Colonic mucosa (tissue), 4 donors: ENCODE measurements at regions not wholly inside any gene's neighbourhood (a gene's known extent, or its start where the extent isn't known, plus 50 kb on each side); places are given as distances from the start of the nearest gene placed in this dataset. TPM values are rescaled to one million over a fixed set of nuclear protein-coding genes. Genes with fewer than 3 reads are reported as not detected.
"Not testable (repeated sequence)": the region's sequence is repeated elsewhere in the genome, so short reads cannot be mapped to it uniquely, and the experiment has no call there.

ENCODE experiments used
- DNase-seq: peaks from one replicate; pipeline ENCODE4 v3.0.0-alpha.2; 2020
- H3K27ac ChIP-seq: fragments of 200-600 bp; one replicate; pipeline ENCODE4 v1.8.0; 2021
- H3K27me3 ChIP-seq: fragments of 200-600 bp; one replicate; pipeline ENCODE4 v1.8.0; 2021
- H3K36me3 ChIP-seq: fragments of 200-600 bp; one replicate; pipeline ENCODE4 v1.8.0; 2021
- H3K4me1 ChIP-seq: fragments of 200-600 bp; one replicate; pipeline ENCODE4 v1.8.0; 2021; ENCODE audit warnings: mild to moderate bottlenecking
- H3K4me3 ChIP-seq: fragments of 200-600 bp; one replicate; pipeline ENCODE4 v1.8.0; 2021
- H3K9ac ChIP-seq, 2 donors: one replicate each; pipeline ENCODE4 v1.7.0; 2013; ENCODE audit warnings: control low read depth in 2 of 2, low read depth in 2 of 2, low read length in 2 of 2
- H3K9me3 ChIP-seq: fragments of 200-600 bp; one replicate; pipeline ENCODE4 v1.8.0; 2021
- intact Hi-C: fragments of 100-400 bp; cut with DNase I; formaldehyde crosslinking; loops from one replicate; pipeline ENCODE4 v1.14.1; 2022
- microRNA-seq: library from miRNA; unstranded; fragments of <30 nt; microRNA quantifications from one replicate; pipeline ENCODE4, GENCODE V29; 2019
- donor health status: healthy.
- donor health status: DM: no; HTN: no; CAD: no.
- donor health status: DM: no; HTN: no; CAD: no.

DNA sequence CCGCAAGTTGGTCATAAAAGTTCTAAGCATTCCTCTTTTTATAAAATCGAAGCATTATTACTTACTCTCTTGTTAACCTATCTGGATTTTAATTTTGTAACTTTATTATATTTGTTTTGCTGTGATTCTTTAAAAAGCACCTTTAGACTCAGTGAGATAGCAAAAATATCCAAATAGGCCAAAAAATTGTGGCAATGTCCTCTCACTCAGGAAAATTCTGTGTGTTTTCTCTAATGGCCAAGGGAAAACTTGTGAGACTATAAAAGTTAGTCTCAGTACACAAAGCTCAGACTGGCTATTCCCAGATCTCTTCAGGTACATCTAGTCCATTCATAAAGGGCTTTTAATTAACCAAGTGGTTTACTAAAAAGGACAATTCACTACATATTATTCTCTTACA, 386.4 kb downstream of the OR4F29 start, which contains the start of gene OR4F5:
Gene OR4F5 (plus strand): TSS at position 301 of the 400 bp plus-strand sequence.
- H3K4me3 ChIP-seq, intact Hi-C loops, H3K4me1 ChIP-seq, H3K9me3 ChIP-seq, H3K27ac ChIP-seq, DNase-seq, H3K36me3 ChIP-seq, H3K27me3 ChIP-seq, H3K9ac ChIP-seq: not testable (repeated sequence)

DNA sequence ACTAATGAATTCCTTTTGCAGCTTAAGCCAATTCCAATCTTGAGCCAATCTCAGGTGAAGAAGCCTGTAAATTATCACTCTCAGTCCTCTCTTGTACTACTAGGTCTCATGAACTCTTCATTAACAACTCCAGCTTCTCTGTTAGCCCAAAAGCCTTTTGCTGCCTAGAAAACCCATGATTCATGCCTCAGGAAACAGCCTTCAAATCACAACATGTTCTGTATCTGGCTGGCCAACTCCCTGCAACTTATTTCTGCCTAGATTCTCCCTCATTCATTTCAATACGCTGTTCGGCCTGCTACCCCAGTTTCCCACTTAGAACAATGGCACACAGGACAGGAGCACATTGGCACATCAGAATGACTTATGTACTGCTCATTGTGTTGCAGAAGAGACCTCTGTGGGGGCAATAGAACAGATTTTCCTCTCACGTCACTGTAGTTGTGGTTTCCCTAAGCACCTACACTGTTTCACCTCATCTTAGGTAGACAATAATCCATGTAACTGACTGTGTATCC, 395.4 kb downstream of the OR4F29 start:
- H3K27ac ChIP-seq, H3K9me3 ChIP-seq, DNase-seq, H3K36me3 ChIP-seq, H3K4me3 ChIP-seq, H3K4me1 ChIP-seq, H3K27me3 ChIP-seq, intact Hi-C loops, H3K9ac ChIP-seq: not testable (repeated sequence)

DNA sequence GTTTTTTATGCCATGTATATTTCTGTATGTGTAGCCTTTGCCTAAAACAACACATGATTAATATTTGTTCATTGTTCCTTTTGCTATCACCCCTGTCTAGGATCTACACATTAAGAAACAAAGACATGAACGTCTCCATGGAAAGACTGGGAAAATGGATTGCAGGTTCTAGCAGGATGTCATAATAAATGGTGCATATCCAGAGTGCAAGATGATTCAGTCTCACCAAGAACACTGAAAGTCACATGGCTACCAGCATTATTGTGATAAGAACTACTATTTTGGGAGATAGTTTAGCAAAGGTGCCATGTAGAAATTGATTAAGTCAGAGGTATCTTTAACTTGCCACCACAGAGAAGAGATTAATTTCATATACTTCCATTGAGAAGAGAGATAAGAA, 398.3 kb downstream of the OR4F29 start:
- DNase-seq, intact Hi-C loops, H3K4me3 ChIP-seq, H3K27ac ChIP-seq, H3K27me3 ChIP-seq, H3K9me3 ChIP-seq, H3K36me3 ChIP-seq, H3K4me1 ChIP-seq, H3K9ac ChIP-seq: not testable (repeated sequence)

DNA sequence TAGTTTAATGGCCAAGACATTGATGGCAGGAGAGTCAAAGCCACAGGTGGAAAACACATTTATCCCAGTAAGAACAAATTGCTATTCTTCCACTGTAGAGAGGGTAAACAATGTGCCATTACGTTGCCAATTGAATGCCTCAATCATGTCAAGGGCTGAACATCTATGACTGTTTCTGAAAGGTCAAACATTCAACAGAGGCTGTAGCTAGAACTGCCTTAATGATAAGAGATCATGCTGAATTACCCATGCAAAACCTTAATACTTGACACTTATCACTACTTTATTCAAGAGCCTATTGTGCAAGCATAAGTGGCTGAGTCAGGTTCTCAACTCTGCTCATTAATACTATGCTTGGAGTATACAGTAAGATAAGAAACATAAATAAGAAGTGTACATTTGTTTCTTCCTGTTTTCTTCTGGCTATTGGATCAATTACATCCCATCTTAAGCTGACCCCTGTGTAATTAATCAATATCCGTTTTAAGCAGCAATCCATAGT, 409.5 kb downstream of the OR4F29 start:
- H3K9ac ChIP-seq, H3K4me1 ChIP-seq, H3K36me3 ChIP-seq, H3K27me3 ChIP-seq, DNase-seq, intact Hi-C loops, H3K9me3 ChIP-seq, H3K4me3 ChIP-seq, H3K27ac ChIP-seq: not testable (repeated sequence)

DNA sequence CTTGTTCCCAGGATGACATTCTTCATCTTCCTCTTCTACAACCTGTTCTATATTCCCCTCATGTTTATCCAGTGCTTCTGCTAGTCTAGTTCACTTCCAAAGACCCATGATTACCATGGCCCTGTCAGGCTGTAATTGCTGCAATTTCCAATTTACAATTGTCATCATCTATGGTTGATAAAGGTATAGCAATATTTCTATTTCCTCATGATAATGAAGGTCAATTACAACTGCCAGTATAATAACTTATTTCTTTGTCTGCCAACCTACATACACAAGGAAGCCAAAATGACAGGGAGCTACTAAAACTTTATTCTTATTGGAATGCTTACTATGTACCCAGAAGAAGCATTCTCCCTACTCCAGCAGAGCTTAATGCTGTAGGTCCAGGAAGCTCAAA, 410.3 kb downstream of the OR4F29 start:
- H3K4me1 ChIP-seq, H3K27me3 ChIP-seq, H3K27ac ChIP-seq, intact Hi-C loops, H3K9ac ChIP-seq, H3K36me3 ChIP-seq, H3K4me3 ChIP-seq, H3K9me3 ChIP-seq, DNase-seq: not testable (repeated sequence)

DNA sequence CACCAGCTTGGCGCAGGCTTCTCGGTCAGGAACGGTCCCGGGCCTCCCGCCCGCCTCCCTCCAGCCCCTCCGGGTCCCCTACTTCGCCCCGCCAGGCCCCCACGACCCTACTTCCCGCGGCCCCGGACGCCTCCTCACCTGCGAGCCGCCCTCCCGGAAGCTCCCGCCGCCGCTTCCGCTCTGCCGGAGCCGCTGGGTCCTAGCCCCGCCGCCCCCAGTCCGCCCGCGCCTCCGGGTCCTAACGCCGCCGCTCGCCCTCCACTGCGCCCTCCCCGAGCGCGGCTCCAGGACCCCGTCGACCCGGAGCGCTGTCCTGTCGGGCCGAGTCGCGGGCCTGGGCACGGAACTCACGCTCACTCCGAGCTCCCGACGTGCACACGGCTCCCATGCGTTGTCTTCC, 422.3 kb downstream of the OR4F29 start:
- H3K36me3 ChIP-seq, H3K27me3 ChIP-seq, H3K4me3 ChIP-seq, H3K27ac ChIP-seq, H3K9ac ChIP-seq, DNase-seq, intact Hi-C loops, H3K9me3 ChIP-seq, H3K4me1 ChIP-seq: not testable (repeated sequence)

DNA sequence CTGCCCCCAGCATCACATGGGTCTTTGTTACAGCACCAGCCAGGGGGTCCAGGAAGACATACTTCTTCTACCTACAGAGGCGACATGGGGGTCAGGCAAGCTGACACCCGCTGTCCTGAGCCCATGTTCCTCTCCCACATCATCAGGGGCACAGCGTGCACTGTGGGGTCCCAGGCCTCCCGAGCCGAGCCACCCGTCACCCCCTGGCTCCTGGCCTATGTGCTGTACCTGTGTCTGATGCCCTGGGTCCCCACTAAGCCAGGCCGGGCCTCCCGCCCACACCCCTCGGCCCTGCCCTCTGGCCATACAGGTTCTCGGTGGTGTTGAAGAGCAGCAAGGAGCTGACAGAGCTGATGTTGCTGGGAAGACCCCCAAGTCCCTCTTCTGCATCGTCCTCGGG, 434.2 kb downstream of the OR4F29 start:
- H3K4me1 ChIP-seq, H3K9me3 ChIP-seq, H3K4me3 ChIP-seq, H3K27me3 ChIP-seq, H3K27ac ChIP-seq, H3K9ac ChIP-seq, H3K36me3 ChIP-seq, intact Hi-C loops: not testable (repeated sequence)
- DNase-seq, result peak; percentile 15

DNA sequence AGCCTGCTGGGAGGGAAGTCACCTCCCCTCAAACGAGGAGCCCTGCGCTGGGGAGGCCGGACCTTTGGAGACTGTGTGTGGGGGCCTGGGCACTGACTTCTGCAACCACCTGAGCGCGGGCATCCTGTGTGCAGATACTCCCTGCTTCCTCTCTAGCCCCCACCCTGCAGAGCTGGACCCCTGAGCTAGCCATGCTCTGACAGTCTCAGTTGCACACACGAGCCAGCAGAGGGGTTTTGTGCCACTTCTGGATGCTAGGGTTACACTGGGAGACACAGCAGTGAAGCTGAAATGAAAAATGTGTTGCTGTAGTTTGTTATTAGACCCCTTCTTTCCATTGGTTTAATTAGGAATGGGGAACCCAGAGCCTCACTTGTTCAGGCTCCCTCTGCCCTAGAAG, 435.5 kb downstream of the OR4F29 start:
- H3K9ac ChIP-seq, intact Hi-C loops, H3K4me1 ChIP-seq, H3K4me3 ChIP-seq, H3K9me3 ChIP-seq, H3K27ac ChIP-seq, H3K27me3 ChIP-seq, H3K36me3 ChIP-seq: not testable (repeated sequence)
- DNase-seq, result peak; percentile 15

DNA sequence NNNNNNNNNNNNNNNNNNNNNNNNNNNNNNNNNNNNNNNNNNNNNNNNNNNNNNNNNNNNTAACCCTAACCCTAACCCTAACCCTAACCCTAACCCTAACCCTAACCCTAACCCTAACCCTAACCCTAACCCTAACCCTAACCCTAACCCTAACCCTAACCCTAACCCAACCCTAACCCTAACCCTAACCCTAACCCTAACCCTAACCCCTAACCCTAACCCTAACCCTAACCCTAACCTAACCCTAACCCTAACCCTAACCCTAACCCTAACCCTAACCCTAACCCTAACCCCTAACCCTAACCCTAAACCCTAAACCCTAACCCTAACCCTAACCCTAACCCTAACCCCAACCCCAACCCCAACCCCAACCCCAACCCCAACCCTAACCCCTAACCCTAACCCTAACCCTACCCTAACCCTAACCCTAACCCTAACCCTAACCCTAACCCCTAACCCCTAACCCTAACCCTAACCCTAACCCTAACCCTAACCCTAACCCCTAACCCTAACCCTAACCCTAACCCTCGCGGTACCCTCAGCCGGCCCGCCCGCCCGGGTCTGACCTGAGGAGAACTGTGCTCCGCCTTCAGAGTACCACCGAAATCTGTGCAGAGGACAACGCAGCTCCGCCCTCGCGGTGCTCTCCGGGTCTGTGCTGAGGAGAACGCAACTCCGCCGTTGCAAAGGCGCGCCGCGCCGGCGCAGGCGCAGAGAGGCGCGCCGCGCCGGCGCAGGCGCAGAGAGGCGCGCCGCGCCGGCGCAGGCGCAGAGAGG, 441.3 kb downstream of the OR4F29 start:
- H3K27me3 ChIP-seq, intact Hi-C loops, H3K9ac ChIP-seq, H3K4me1 ChIP-seq, H3K36me3 ChIP-seq, H3K9me3 ChIP-seq, H3K27ac ChIP-seq, H3K4me3 ChIP-seq: not testable (repeated sequence)
- DNase-seq, result peak; percentile 20

Small RNA genes lying in the stretch of these regions (microRNA-seq; reads per million reads assigned to microRNA genes)
- gene MIR6859-1 (not detected), gene MIR6859-2 (not detected)
